ENCODE measurements at regions not wholly inside any gene's neighbourhood (a gene's known extent, or its start where the extent isn't known, plus 50 kb on each side); places are given as distances from the start of the nearest gene placed in this dataset.

DNA sequence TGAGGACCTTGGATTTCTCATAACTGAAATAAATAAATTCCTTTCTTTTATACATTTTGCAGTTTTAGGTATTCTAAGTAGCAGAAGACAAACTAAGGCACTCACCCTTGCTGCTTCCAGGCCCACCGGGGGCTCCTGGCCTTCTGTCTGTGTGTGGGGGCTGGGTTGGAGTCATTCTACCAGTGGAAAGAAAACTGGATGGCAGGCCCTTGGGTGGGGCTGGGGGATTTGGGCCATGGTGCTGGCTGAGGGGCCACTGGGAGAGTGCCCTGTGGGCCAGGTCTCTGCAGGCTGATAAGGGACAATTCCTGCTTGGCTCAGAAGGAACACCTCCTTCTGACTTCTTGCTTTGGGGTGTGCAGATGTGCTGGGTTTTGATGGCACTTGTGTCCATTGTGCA lies 54.0 kb upstream of the CSF3R start:
- TF ChIP-seq, protein P1, sequence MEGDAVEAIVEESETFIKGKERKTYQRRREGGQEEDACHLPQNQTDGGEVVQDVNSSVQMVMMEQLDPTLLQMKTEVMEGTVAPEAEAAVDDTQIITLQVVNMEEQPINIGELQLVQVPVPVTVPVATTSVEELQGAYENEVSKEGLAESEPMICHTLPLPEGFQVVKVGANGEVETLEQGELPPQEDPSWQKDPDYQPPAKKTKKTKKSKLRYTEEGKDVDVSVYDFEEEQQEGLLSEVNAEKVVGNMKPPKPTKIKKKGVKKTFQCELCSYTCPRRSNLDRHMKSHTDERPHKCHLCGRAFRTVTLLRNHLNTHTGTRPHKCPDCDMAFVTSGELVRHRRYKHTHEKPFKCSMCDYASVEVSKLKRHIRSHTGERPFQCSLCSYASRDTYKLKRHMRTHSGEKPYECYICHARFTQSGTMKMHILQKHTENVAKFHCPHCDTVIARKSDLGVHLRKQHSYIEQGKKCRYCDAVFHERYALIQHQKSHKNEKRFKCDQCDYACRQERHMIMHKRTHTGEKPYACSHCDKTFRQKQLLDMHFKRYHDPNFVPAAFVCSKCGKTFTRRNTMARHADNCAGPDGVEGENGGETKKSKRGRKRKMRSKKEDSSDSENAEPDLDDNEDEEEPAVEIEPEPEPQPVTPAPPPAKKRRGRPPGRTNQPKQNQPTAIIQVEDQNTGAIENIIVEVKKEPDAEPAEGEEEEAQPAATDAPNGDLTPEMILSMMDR (IDR thresholded peaks at IDR 0.05) = no peak
- no peak for TF ChIP-seq POLR2A (IDR thresholded peaks at IDR 0.05)

Measured in testis (tissue), 2 donors.